H1 (cell line): ENCODE measurements at regions not wholly inside any gene's neighbourhood (a gene's known extent, or its start where the extent isn't known, plus 50 kb on each side); places are given as distances from the start of the nearest gene placed in this dataset.

Experiments used
- RAD21 ChIP-seq, 2 experiments: IDR thresholded peaks in 1 of 2; conservative IDR thresholded peaks in 1 of 2; 2 replicates each; pipeline ENCODE4 v1.6.1; 2011; ENCODE audit warnings: low read depth in 2 of 2, low read length in 2 of 2, improper control_type of control experiment in 1 of 2, inconsistent platforms in 1 of 2, mild to moderate bottlenecking in 1 of 2, moderate library complexity in 1 of 2
- SIN3A ChIP-seq, 2 experiments: IDR thresholded peaks in 1 of 2; conservative IDR thresholded peaks in 1 of 2; 2 replicates each; pipeline ENCODE4 v1.6.1; 2011 to 2012; ENCODE audit warnings: low read length in 2 of 2, improper control_type of control experiment in 1 of 2, low read depth in 1 of 2, mild to moderate bottlenecking in 1 of 2

- TF ChIP-seq SIN3A (conservative IDR thresholded peaks at IDR 0.05 in 1 of 2, IDR thresholded peaks at IDR 0.05 in 1 of 2; ENCODE audit: low read depth in 1 of 2, low read length in 2 of 2) (no peak), RAD21 (IDR thresholded peaks at IDR 0.05 in 1 of 2, conservative IDR thresholded peaks at IDR 0.05 in 1 of 2; ENCODE audit: low read depth in 2 of 2, low read length in 2 of 2) (no peak)
Observed at GRCh38 chr5:93076096-93076495, 504.9 kb downstream of the NR2F1-AS1 start (continued).
